ENCODE measurements at regions not wholly inside any gene's neighbourhood (a gene's known extent, or its start where the extent isn't known, plus 50 kb on each side); places are given as distances from the start of the nearest gene placed in this dataset.

DNA sequence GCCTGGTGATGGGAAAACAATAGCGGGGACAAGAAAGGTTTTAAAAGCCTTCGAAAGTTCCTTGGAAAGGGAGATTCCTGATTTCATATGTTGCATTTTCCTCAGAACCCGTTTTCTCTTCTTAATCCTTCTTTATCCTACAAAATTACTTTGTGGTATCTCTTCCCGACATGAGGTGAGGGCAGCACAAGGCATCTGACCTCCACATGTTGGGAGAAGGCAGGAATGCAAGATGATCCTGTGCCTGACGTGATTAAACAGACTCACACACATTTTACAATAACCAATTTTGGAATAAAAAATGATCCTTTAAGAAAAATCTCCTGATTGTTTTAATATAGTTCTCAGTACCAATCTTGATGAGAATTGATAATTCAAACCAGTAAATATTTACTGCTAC lies 153.3 kb upstream of the MKLN1 start:
- TF ChIP-seq, protein P1, sequence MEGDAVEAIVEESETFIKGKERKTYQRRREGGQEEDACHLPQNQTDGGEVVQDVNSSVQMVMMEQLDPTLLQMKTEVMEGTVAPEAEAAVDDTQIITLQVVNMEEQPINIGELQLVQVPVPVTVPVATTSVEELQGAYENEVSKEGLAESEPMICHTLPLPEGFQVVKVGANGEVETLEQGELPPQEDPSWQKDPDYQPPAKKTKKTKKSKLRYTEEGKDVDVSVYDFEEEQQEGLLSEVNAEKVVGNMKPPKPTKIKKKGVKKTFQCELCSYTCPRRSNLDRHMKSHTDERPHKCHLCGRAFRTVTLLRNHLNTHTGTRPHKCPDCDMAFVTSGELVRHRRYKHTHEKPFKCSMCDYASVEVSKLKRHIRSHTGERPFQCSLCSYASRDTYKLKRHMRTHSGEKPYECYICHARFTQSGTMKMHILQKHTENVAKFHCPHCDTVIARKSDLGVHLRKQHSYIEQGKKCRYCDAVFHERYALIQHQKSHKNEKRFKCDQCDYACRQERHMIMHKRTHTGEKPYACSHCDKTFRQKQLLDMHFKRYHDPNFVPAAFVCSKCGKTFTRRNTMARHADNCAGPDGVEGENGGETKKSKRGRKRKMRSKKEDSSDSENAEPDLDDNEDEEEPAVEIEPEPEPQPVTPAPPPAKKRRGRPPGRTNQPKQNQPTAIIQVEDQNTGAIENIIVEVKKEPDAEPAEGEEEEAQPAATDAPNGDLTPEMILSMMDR (IDR thresholded peaks at IDR 0.05): no peak
- TF ChIP-seq POLR2A (IDR thresholded peaks at IDR 0.05): no peak

All from Peyer's patch (tissue), 4 donors.